Mucosa of descending colon (tissue), 3 donors: ENCODE measurements at regions not wholly inside any gene's neighbourhood (a gene's known extent, or its start where the extent isn't known, plus 50 kb on each side); places are given as distances from the start of the nearest gene placed in this dataset.

Source experiments
- ATAC-seq: fragments of 200-7000 bp; cut with Tn5 transposase; one replicate; pipeline ENCODE4 v1.9.1; 2020; ENCODE audit warnings: mild to moderate bottlenecking, moderate library complexity
- DNase-seq, 3 donors: peaks; one replicate each; pipeline ENCODE4 v3.0.0-alpha.2; 2020
- H3K36me3 ChIP-seq: fragments of 200-600 bp; one replicate; pipeline ENCODE4 v1.8.0; 2021; ENCODE audit warnings: low read depth, mild to moderate bottlenecking
- H3K4me1 ChIP-seq: fragments of 200-600 bp; one replicate; pipeline ENCODE4 v1.8.0; 2021; ENCODE audit warnings: low read depth, mild to moderate bottlenecking
- H3K4me3 ChIP-seq: fragments of 200-600 bp; one replicate; pipeline ENCODE4 v1.8.0; 2021; ENCODE audit warnings: mild to moderate bottlenecking
- H3K9me3 ChIP-seq: fragments of 200-600 bp; one replicate; pipeline ENCODE4 v1.8.0; 2021; ENCODE audit warnings: mild to moderate bottlenecking
- intact Hi-C, 2 donors: fragments of 100-400 bp; cut with DNase I in 1 of 2; cut with micrococcal nuclease in 1 of 2; formaldehyde crosslinking; loops; one replicate each; pipeline versions ENCODE4 v1.11.0 to v1.11.1; 2022; cut with DNase I, micrococcal nuclease
- TF ChIP-seq, protein P1 (sequence below): fragments of 200-600 bp; IDR thresholded peaks from one replicate; pipeline ENCODE4 v1.8.0; 2022; ENCODE audit warnings: antibody characterized with exemption, mild to moderate bottlenecking
- donor health status: DM: no; HTN: no; CAD: no; lungs with moderate emphysema.
- donor health status: DM: no; HTN: no; CAD: no.
- donor health status: DM: no; HTN: yes; CAD: no.

DNA sequence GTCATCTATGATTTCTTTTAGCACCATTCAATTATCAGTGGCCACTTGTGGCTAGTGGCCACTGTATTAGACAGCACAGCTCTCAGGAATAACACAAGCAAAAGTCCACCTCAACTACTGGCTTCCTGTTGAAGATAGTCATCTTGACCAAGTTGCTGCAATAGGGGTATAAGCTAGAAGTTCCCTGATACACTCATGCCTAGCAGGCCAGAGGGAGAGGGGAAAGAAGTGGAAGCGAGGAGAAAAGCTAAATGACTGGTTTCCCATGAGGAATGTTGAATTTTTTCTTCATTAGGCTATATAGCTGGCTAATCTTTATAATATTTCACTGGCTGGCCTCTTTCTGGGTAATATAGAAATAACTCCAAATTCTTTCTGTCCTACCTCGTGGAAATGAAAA, 327.5 kb upstream of the MEOX2 start:
- no peaks in the 10 kb centered on the region for H3K9me3 ChIP-seq
- ATAC-seq (no peak), DNase-seq (no peak)
- no peaks in the 10 kb centered on the region for H3K4me1 ChIP-seq
- intact Hi-C loops, result no loop called here
- H3K4me3 ChIP-seq, result no peak overlapping the region
- TF ChIP-seq, protein P1, sequence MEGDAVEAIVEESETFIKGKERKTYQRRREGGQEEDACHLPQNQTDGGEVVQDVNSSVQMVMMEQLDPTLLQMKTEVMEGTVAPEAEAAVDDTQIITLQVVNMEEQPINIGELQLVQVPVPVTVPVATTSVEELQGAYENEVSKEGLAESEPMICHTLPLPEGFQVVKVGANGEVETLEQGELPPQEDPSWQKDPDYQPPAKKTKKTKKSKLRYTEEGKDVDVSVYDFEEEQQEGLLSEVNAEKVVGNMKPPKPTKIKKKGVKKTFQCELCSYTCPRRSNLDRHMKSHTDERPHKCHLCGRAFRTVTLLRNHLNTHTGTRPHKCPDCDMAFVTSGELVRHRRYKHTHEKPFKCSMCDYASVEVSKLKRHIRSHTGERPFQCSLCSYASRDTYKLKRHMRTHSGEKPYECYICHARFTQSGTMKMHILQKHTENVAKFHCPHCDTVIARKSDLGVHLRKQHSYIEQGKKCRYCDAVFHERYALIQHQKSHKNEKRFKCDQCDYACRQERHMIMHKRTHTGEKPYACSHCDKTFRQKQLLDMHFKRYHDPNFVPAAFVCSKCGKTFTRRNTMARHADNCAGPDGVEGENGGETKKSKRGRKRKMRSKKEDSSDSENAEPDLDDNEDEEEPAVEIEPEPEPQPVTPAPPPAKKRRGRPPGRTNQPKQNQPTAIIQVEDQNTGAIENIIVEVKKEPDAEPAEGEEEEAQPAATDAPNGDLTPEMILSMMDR, result no peak
- H3K36me3 ChIP-seq, result no peaks in the 10 kb centered on the region

DNA sequence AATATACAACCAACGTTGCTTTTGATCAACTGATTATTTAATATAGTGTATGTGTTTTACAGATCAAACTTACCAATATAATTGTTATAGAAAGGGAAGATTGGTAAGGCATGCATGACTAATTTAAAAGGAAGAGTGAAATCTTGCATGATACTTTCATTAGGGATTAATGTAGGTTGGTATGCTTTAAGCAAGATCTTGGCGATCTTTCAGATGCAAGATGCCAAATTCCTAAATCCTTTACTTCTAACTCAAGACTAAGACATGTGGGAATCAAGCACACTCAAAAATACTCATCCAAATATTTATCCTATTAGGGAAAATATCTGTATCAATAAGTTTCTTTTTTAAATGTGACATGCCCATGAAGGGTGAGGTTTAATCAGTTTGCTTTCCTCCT, 321.4 kb upstream of the MEOX2 start:
- intact Hi-C loops, result no loop called here
- Histone ChIP-seq H3K4me1 (no peaks in the 10 kb centered on the region), H3K36me3 (no peaks in the 10 kb centered on the region), H3K4me3 (no peak overlapping the region), H3K9me3 (no peaks in the 10 kb centered on the region)
- no peak for DNase-seq
- ATAC-seq, result no peak
- TF ChIP-seq, protein P1, result no peak

DNA sequence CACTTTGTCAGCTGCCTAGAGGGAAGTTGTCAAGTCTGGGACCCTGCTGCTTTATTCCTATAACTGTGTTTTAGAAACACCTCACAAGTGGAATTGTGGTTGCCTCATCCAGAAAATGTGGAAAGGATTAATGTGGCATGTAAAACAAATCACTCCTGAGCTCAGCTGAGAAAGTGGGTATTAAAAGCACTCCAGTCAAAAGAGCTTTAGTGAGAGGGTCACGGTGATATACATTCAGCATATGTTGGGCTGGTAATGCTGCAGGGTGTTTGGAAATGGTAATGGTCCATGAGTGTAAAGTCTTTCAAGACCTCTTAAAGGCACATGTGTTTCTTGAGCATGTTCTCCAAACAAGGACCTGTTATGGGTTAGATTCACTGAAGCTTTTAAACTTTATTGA, 318.2 kb upstream of the MEOX2 start:
- no peak for DNase-seq
- TF ChIP-seq, protein P1, result no peak
- Histone ChIP-seq H3K9me3 (no peaks in the 10 kb centered on the region), H3K36me3 (no peaks in the 10 kb centered on the region), H3K4me1 (no peaks in the 10 kb centered on the region), H3K4me3 (no peak overlapping the region)
- ATAC-seq, result no peak
- intact Hi-C loops, result no loop called here

DNA sequence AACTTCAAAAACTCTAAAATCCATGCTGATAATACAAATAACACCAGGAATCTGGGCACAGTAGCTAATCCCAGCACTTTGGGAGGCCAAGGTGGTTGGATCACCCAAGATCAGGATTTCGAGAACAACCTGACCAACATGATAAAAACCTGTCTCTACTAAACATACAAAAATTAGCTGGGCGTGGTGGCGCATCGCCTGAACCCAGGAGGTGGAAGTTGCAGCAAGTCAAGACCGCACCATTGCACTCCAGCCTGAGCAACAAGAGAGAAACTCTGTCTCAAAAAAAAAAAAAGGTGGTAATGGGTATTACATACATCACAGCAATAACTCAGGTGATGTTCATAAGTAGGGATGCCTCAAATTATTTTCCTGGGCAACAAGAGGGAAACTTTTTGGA, 315.0 kb upstream of the MEOX2 start:
- intact Hi-C loops, result no loop called here
- H3K4me3 ChIP-seq, result no peak overlapping the region
- ATAC-seq (no peak), DNase-seq (no peak)
- no peaks in the 10 kb centered on the region for H3K4me1 ChIP-seq
- no peaks in the 10 kb centered on the region for H3K36me3 ChIP-seq
- no peaks in the 10 kb centered on the region for H3K9me3 ChIP-seq
- TF ChIP-seq, protein P1, result no peak

DNA sequence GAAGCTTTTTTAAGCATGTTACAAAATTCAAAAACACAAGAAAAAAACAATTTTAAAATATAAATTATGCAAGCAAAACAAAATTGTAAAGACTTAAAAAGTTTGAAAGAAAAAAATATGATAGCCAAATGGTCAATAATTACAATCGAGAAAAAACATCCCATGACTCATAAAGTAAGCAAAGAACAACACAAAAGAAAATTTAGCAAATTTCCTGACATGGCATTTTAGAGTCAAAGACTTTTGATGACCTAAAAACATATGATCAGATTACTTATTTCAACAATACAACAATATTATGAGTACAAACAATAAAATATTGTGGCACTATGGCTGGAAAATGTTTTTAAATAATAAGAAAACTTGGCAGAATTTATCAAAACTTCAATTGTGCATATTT, 312.1 kb upstream of the MEOX2 start:
- DNase-seq (no peak), ATAC-seq (no peak)
- no peak overlapping the region for H3K4me3 ChIP-seq
- no peaks in the 10 kb centered on the region for H3K36me3 ChIP-seq
- H3K4me1 ChIP-seq, result no peaks in the 10 kb centered on the region
- TF ChIP-seq, protein P1, result no peak
- intact Hi-C loops, result no loop called here
- no peaks in the 10 kb centered on the region for H3K9me3 ChIP-seq

DNA sequence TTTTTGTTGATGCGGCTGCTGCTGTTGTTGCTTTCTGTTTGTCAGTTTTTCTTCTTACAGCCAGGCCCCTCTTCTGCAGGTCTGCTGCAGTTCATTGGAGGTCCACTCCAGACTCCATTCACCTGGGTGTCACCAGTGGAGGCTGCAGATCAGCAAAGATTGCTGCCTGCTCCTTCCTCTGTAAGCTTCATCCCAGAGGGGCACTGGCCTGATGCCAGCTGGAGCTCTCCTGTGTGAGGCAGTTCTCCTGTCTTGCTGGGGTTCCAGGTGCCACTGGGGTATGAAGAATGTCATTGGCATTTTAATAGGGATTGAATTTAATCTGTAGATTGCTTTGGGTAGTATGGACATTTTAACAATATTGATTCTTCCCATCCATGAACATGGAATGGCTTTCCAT, 308.5 kb upstream of the MEOX2 start:
- TF ChIP-seq, protein P1, result no peak
- no peak for DNase-seq
- intact Hi-C loops, result no loop called here
- no peaks in the 10 kb centered on the region for H3K4me1 ChIP-seq
- no peaks in the 10 kb centered on the region for H3K9me3 ChIP-seq
- no peak for ATAC-seq
- no peaks in the 10 kb centered on the region for H3K36me3 ChIP-seq
- no peak overlapping the region for H3K4me3 ChIP-seq
